NCI-H1417 (cell line): ENCODE measurements at regions not wholly inside any gene's neighbourhood (a gene's known extent, or its start where the extent isn't known, plus 50 kb on each side); places are given as distances from the start of the nearest gene placed in this dataset.
A peak's percentile ranks its signal among the peaks of the same experiment; 100 is the strongest.
"Not testable (repeated sequence)": the region's sequence is repeated elsewhere in the genome, so short reads cannot be mapped to it uniquely, and the experiment has no call there.

Source experiments
- DNase-seq, 3 experiments: peaks; one replicate each; lab custom pipeline; 2025; lab: John Stamatoyannopoulos, UW

- DNase-seq, result peak in 2 of 3 experiments; percentile 33 to 88
These were observed 112.7 kb upstream of the PTPN13 start for GRCh38 chr4:86481440-86481839.

- DNase-seq, result peak; percentile 21 to 86 (median 63)
These were observed 111.6 kb upstream of the PTPN13 start for GRCh38 chr4:86482306-86483172.

- no peak for DNase-seq
These were observed 111.0 kb upstream of the PTPN13 start for GRCh38 chr4:86483173-86483490.

- DNase-seq, result no peak
These were observed 110.3 kb upstream of the PTPN13 start for GRCh38 chr4:86483773-86484172.

GRCh38 chr4:86484241-86484640, 109.9 kb upstream of the PTPN13 start:
- no peak for DNase-seq

- no peak for DNase-seq
These were observed 106.3 kb upstream of the PTPN13 start for GRCh38 chr4:86487738-86488348.

GRCh38 chr4:86493460-86493859, 100.7 kb upstream of the PTPN13 start:
- no peak for DNase-seq

GRCh38 chr4:86496094-86497080, 97.7 kb upstream of the PTPN13 start:
- DNase-seq, result peak; percentile 14 to 62 (median 62)

GRCh38 chr4:86497131-86497530, 97.0 kb upstream of the PTPN13 start:
- no peak for DNase-seq

GRCh38 chr4:86497980-86498862, 95.9 kb upstream of the PTPN13 start:
- DNase-seq, result peak; percentile 32 to 76 (median 70)

- no peak for DNase-seq
These were observed 95.3 kb upstream of the PTPN13 start for GRCh38 chr4:86498863-86499166.

- DNase-seq, result peak in 1 of 3 experiments; percentile 39
These were observed 93.6 kb upstream of the PTPN13 start for GRCh38 chr4:86500527-86500926.

- DNase-seq, result no peak
These were observed 92.0 kb upstream of the PTPN13 start for GRCh38 chr4:86502081-86502480.

GRCh38 chr4:86506591-86506990, 87.5 kb upstream of the PTPN13 start:
- DNase-seq, result no peak

- no peak for DNase-seq
These were observed 85.7 kb upstream of the PTPN13 start for GRCh38 chr4:86508436-86508835.

- no peak for DNase-seq
These were observed 82.5 kb upstream of the PTPN13 start for GRCh38 chr4:86511590-86511989.

- DNase-seq, result no peak
These were observed 81.5 kb upstream of the PTPN13 start for GRCh38 chr4:86512631-86513030.

- not testable (repeated sequence) for DNase-seq
These were observed 78.2 kb upstream of the PTPN13 start for GRCh38 chr4:86515963-86516362.

- no peak for DNase-seq
These were observed 72.6 kb upstream of the PTPN13 start for GRCh38 chr4:86521373-86521969.

GRCh38 chr4:86522349-86522748, 71.8 kb upstream of the PTPN13 start:
- no peak for DNase-seq

GRCh38 chr4:86523333-86523732, 70.8 kb upstream of the PTPN13 start:
- no peak for DNase-seq
